Hindlimb muscle (tissue), 1 donor: ENCODE measurements at regions not wholly inside any gene's neighbourhood (a gene's known extent, or its start where the extent isn't known, plus 50 kb on each side); places are given as distances from the start of the nearest gene placed in this dataset.
A peak's percentile ranks its signal among the peaks of the same experiment; 100 is the strongest.
"Not testable (repeated sequence)": the region's sequence is repeated elsewhere in the genome, so short reads cannot be mapped to it uniquely, and the experiment has no call there.

ENCODE experiments used
- DNase-seq: peaks from one replicate; pipeline ENCODE4 v3.0.0-alpha.2; 2013

- DNase-seq: no peak
Measured at GRCh38 chrX:1009771-1010170, 202.7 kb downstream of the CRLF2 start.

DNA sequence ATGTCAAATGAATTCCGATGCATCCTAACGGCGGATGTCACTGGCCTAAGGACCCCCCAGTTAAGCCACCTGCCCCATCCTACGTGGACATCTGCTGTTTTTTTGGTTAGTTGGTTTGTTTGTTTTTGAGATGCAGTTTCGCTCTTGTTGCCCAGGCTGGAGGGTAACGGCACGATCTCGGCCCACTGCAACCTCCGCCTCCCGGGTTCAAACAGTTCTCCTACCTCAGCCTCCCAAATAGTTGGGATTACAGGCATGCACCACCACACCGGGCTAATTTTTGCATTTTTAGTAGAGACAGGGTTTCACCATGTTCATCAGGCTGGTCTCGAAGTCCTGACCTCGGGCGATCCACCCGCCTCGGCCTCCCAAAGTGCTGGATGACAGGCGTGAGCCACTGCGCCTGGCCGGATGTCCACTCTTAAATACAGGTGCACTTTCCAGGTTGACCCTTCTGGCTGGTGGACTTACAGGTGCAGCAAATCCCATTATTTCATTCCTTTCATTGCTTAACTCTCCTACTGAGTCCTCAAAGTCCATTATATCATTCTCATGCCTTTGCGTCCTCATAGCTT is 206.2 kb downstream of the CRLF2 start:
- no peak for DNase-seq

GRCh38 chrX:1002611-1003010 is 209.8 kb downstream of the CRLF2 start:
- no peak for DNase-seq

DNA sequence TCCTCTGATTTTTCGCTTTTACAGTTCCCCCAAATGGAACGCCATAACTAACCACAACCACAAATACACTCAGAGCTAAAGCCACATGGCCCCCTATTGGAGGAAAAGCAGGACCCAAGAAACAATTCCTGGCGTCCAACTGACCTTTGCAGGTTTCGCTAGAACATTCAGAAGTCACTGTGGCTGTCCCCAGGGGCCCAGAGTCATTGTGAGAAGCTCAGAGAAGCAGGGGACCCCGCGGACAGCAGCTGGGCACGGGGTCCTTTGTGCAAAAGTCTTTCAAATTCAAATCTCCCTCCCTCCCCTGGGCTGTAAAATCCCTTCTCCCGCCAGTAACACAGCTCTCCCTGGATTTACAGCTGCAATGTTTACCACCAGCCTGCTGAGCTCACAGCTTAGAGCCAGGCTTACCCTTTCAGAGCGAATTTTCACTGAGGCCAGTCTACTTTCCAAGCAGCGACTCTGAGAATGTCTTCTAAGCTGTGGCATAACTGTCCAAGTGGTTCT is 214.8 kb downstream of the CRLF2 start:
- no peak for DNase-seq

DNA sequence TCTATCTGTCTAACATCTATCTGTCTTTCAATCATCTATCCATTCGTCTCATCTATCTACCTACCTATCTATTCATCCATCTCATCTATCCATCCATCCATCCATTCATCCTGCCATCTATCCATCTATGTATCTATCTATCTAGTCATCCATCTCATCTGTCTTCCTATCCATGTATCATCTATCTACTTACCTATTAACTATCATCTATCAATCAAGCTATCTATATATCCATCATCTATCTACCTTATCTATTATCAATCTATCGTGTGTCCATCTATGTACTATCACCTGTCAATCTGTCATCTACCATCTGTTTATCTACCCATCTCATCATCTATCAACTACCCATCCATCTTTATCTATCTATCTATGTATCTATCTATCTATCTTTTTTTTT is 217.7 kb downstream of the CRLF2 start:
- DNase-seq: no peak

DNA sequence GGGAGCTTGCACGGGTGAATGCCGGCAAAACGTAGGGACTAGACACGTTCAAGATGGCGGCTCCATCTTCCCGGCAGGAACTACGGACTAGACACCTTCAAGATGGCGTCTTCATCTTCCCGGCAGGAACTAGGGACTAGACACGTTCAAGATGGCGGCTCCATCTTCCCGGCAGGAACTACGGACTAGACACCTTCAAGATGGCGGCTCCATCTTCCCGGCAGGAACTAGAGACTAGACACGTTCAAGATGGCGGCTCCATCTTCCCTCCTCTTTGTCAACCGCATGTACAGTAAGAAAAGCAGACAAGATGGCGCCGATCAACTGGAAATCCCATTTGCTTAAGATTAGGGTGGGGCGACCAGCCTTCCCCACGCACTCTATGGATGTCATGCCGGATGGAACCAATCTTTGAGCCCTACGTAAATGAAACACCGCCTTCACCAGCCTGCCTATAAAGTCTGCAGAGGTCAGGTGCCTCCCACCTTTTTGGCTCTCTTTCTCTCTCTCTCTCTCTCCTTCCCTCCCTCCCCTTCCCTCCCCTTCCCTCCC is 222.4 kb downstream of the CRLF2 start:
- DNase-seq: peak; percentile 68

- DNase-seq: not testable (repeated sequence)
Measured at GRCh38 chrX:988530-988929, 223.9 kb downstream of the CRLF2 start.

GRCh38 chrX:981791-982626 is 230.4 kb downstream of the CRLF2 start:
- DNase-seq: no peak

GRCh38 chrX:980587-981235 is 231.7 kb downstream of the CRLF2 start:
- DNase-seq: no peak

DNA sequence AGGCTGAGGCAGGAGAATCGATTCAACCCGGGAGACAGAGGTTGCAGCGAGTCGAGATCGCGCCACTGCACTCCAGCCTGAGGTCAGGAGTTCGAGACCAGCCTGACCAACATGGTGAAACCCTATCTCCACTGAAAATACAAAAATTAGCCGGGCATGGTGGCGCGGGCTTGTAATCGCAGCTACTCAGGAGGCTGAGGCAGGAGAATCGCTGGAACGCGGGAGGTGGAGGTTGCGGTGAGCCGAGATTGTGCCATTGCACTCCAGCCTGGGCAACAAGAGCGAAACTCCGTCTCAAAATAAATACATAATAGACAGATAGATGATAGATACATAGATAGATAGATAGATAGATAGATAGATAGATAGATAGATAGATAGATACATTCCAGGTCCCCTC is 233.3 kb downstream of the CRLF2 start:
- DNase-seq: not testable (repeated sequence)

DNA sequence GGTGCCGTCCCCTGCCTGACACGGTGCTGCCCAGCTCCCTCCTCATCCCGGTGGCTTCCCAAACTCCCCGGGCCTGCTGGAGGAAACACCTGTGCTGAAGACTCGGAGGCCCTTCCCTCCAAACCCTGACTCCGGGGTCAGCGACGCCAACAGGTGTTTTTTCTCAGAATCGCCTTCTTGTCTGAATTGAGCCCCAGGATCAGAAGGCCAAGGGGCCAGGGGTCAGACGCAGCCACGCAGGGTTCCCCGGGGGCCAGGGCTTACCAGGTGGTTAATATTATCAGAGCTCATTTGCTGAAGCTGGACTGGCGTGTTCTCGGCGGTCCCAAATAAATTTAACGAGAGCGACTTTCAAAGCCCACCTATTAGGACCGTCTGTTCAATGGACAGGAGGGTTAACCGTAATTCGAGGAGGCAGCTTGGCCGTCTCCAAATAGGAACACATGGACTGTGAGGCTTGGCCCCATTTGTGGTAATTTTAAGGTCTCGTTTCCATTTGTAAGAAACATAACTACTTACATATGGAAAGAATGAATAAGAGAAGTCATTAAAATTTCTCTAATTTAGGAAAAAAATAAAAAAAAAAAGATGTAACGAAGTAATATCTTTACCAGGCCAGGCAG is 239.3 kb downstream of the CRLF2 start:
- peak; percentile 35 for DNase-seq

DNA sequence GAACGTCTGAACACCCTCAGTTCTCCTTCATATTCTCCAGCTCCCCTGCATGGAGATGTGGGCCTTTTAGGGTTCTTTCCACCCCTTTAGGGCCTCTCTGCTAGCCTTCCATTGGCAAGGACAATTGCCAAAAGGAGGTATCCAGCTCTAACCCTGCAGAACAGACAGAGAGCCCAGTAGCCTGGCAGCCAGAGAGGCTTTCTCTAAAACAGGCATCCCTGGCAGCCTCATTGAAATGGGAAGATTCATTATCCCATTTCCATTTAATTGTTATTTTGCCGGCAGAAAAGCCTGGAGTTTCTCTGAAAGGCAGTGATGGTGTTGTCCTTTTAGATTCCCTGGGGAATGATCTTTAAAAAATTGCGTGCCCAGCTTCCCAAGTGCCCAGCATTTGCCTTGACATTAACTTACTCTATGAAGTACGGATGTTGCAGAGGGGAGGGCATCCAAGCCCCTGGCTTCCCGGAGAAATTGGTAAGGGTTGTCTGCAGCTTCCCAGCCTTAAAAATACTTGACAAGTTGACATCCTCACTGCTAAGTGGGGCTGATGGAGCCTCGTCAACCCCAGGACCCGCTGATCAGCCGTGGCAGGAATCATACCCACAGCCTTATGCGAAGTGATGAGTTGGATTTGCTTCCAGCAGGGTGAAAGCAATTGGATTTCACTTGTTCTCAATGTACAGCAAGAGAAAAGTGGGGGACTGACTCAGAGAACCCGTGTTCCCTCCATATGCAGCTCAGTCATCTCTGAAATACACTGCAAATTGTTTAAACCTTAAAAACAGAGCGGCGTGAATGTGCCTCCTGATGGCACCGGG is 244.1 kb downstream of the CRLF2 start:
- DNase-seq: no peak

- DNase-seq: no peak
Measured at GRCh38 chrX:966396-967070, 245.9 kb downstream of the CRLF2 start.

DNA sequence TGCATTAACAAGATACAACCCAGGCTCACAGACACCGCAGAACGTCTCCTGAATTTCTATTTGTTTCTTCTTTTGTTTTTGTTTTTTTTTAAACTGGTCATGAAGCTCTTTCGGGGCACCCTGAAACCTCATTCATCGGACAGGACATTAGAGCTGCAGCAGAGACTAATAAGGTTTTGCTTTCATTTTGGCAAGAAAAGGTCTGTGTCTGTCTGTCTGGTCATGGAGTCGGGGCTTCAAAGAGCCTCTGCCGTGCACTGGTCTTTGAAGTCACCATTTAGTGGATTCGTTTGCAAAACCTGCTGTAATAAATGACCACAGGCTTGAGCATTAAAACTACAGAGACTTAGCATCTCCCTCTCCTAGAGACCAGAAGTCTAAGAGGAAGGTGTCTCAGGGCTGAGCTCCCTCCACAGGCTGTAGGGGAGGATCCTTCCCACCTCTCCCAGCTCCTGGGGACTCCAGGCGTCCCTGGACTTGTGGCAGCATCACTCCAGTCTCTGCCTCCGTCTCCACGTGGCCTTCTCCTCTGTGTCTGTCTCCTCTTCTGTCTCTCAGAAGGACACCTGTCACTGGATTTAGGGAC is 247.5 kb downstream of the CRLF2 start:
- no peak for DNase-seq

GRCh38 chrX:960821-961220 is 251.6 kb downstream of the CRLF2 start:
- DNase-seq: no peak

DNA sequence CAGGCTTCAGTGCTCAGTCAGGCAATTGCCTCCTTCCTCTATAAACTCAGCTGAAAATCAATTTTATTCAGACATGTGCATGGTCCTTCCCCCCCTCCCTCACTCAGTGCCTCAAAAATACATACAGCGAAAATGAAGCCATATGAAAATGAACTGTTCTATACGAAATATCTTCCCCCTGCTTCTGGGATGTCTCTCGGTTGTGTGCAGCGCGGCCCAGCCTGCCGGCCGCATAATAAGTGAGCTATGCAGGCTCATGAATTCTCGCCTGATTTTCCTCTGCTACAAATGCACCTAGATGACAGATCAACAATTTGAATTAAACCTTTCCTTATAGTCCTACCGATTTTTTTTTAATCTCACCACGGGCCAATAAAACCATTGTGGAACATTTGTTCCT is 252.9 kb downstream of the CRLF2 start:
- no peak for DNase-seq

GRCh38 chrX:955168-955781 is 257.2 kb downstream of the CRLF2 start:
- DNase-seq: not testable (repeated sequence)

GRCh38 chrX:953879-954482 is 258.5 kb downstream of the CRLF2 start:
- no peak for DNase-seq

GRCh38 chrX:952816-953215 is 259.6 kb downstream of the CRLF2 start:
- DNase-seq: no peak

DNA sequence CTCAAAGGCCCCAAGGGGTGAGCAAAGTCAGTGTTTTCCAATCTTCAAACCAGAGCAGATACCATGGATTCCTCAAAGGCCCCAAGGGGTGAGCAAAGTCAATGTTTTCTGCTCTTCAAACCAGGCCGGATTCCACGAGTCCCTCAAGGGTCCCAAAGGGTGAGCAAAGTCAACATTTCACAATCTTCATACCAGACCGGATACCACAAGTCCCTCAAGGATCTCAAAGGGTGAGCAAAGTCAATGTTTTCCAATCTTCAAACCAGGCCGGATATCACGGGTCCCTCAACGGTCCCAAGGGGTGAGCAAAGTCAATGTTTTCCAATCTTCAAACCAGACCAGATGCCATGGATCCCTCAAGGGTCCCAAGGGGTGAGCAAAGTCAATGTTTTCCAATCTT is 265.2 kb downstream of the CRLF2 start:
- DNase-seq: not testable (repeated sequence)
